Activated CD4-positive, alpha-beta memory T cell treated with anti-CD3 and anti-CD28 coated beads, Interleukin-2, amount 10 ng/mL, durations not matched to agents 7 days and 5 days (primary cell): ENCODE measurements at regions not wholly inside any gene's neighbourhood (a gene's known extent, or its start where the extent isn't known, plus 50 kb on each side); places are given as distances from the start of the nearest gene placed in this dataset.
"Not testable (repeated sequence)": the region's sequence is repeated elsewhere in the genome, so short reads cannot be mapped to it uniquely, and the experiment has no call there.

ENCODE experiments used
- CTCF ChIA-PET: fragments of 350-600 bp; sonication (Branson Sonifier 250); formaldehyde crosslinking; loops from one replicate; lab custom pipeline; 2021; ENCODE audit warnings: antibody characterized with exemption, inconsistent platforms; lab: Charles Lee
- POLR2A ChIA-PET: fragments of 350-600 bp; sonication (Branson Sonifier 250); formaldehyde crosslinking; loops from one replicate; lab custom pipeline; 2021; ENCODE audit warnings: antibody characterized with exemption; lab: Charles Lee
- DNase-seq: peaks from one replicate; pipeline ENCODE4 v3.0.0-alpha.2; 2020
- H3K27ac Mint-ChIP-seq: one replicate; pipeline ENCODE4 v1.8.0; 2021; ENCODE audit warnings: mild to moderate bottlenecking, mixed read lengths
- H3K27me3 Mint-ChIP-seq: one replicate; pipeline ENCODE4 v1.8.0; 2021; ENCODE audit warnings: mixed read lengths
- H3K36me3 Mint-ChIP-seq: one replicate; pipeline ENCODE4 v1.8.0; 2021; ENCODE audit warnings: low read depth, mixed read lengths
- H3K4me1 Mint-ChIP-seq: one replicate; pipeline ENCODE4 v1.8.0; 2021; ENCODE audit warnings: mixed read lengths
- H3K4me3 Mint-ChIP-seq: one replicate; pipeline ENCODE4 v1.8.0; 2021; ENCODE audit warnings: mild to moderate bottlenecking, mixed read lengths
- H3K9me3 Mint-ChIP-seq: one replicate; pipeline ENCODE4 v1.8.0; 2021; ENCODE audit warnings: mixed read lengths

DNA sequence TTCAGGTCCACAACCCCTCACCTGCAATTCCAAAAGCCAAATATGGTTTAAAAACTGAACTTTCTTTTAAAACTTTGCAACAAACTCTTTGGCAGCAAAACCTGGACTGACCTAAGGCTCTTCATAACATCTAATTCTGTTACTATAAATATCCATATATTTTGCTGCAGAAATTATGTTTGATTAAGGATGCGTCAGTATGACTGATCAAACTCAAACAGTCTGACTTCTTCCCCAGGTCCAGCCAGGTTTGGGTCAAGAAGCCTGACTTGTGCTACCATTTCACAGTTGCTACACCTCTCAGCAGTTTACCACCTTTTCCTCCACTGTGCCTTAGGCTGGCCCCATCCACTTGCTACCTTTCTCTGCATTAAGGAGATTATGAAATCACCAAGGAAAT lies 127.0 kb upstream of the DUSP22 start:
- Mint-ChIP-seq H3K4me3 (no peak overlapping the region), H3K9me3 (no peaks in the 10 kb centered on the region), H3K36me3 (no peaks in the 10 kb centered on the region), H3K27me3 (peaks cover 38% of the 10 kb centered on the region), H3K4me1 (no peaks in the 10 kb centered on the region), H3K27ac (no peak overlapping the region)
- CTCF ChIA-PET, result interaction anchor here (1.1 to 1.4 kb wide), 3 partner anchors 10 to 17 kb away, joined by 3 to 6 read pairs (median 3); no protein-coding TSS in a partner anchor
- POLR2A ChIA-PET, result interaction anchor here (1.4 kb wide), 1 partner anchor 23 kb away, joined by 3 read pairs; no protein-coding TSS in a partner anchor
- DNase-seq, result no peak

DNA sequence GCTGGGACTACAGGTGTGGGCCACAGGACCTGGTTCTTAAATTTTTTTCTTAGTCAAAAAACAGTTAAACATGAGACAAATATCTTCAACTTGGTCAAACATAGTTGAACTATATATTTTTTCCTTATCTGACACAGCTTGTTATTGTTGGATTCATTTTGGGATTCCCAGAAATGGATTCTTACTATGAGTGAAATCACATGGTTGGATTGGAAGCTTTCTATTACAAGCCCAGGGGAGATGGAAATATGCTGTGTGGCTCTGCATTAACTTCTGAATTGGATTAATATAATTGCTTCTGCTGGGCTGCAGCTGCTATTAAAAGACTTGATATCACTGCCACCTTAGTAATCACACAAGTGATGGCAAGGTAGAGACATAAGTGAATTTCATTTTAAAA lies 126.4 kb upstream of the DUSP22 start:
- POLR2A ChIA-PET, result interaction anchor here (1.4 kb wide), 1 partner anchor 23 kb away, joined by 3 read pairs; no protein-coding TSS in a partner anchor

DNA sequence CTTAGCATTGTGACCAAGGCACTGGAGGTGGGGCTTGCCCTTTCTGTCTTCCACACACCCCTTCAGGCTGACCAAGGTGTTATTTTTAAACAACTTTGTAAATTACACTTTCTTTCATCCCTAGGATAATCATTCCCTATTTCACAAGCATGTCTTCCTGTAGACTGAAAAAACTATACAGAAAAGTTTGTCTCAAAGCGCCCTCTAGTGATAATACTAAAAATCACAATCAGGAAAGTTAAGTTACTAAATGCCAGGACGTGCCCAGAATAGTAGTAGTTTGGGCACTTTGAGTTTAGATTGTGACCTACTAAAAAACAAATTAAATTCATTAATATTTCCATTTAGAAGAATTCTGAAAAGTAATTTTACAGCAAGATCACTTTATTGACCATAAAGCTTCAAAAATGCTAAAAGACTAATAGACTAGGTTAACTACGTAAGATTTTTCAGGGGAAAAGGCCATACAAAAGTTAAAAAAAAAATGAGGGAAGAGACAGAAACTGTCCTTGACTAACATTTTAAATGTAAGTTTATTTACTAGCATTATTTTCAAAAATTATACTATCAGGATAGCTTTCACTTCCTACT lies 123.3 kb upstream of the DUSP22 start:
- CTCF ChIA-PET, result interaction anchor here (0.7 to 1.8 kb wide), 5 partner anchors 11 to 53 kb away, joined by 3 to 5 read pairs (median 3); no protein-coding TSS in a partner anchor
- Mint-ChIP-seq H3K36me3 (peaks cover 7% of the 10 kb centered on the region), H3K9me3 (peaks cover 7% of the 10 kb centered on the region), H3K27me3 (peaks cover 36% of the 10 kb centered on the region), H3K27ac (no peak overlapping the region), H3K4me3 (no peak overlapping the region), H3K4me1 (no peaks in the 10 kb centered on the region)
- POLR2A ChIA-PET, result interaction anchor here (0.6 kb wide), 1 partner anchor 224 kb away, joined by 5 read pairs; no protein-coding TSS in a partner anchor
- no peak for DNase-seq

More for the DNA sequence above, 126.4 kb upstream of the DUSP22 start:
- no peak for DNase-seq
- Mint-ChIP-seq H3K4me1 (no peaks in the 10 kb centered on the region), H3K4me3 (no peak overlapping the region), H3K36me3 (no peaks in the 10 kb centered on the region), H3K9me3 (no peaks in the 10 kb centered on the region), H3K27me3 (peaks cover 38% of the 10 kb centered on the region), H3K27ac (no peak overlapping the region)
- CTCF ChIA-PET, result interaction anchor here (1.1 to 1.4 kb wide), 2 partner anchors 11 to 18 kb away, joined by 3 to 6 read pairs; no protein-coding TSS in a partner anchor

DNA sequence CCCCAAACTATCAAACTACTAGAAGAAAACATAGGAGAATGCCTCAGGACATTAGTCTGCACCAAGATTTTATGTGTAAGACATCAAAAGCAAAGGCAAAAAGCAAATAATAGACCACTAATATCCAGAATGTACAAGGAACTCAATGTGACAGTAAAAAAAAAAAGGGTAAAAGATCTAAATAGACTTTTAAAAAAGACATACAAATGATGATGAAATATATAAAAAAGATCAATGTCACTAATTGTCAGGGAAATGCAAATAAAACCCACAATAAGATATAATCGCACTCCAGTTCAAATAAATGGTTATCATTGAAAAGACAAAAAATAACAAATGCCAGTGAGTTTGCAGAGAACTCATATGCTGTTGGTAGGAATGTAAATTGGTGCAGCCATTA lies 118.3 kb upstream of the DUSP22 start:
- H3K27me3 Mint-ChIP-seq, result peaks cover 50% of the 10 kb centered on the region
- H3K9me3 Mint-ChIP-seq, result peaks cover 13% of the 10 kb centered on the region
- CTCF ChIA-PET, result no interaction called here
- no peaks in the 10 kb centered on the region for H3K4me1 Mint-ChIP-seq
- no peak for DNase-seq
- H3K27ac Mint-ChIP-seq, result no peak overlapping the region
- POLR2A ChIA-PET, result no interaction called here
- peaks cover 8% of the 10 kb centered on the region for H3K36me3 Mint-ChIP-seq
- H3K4me3 Mint-ChIP-seq, result no peak overlapping the region

DNA sequence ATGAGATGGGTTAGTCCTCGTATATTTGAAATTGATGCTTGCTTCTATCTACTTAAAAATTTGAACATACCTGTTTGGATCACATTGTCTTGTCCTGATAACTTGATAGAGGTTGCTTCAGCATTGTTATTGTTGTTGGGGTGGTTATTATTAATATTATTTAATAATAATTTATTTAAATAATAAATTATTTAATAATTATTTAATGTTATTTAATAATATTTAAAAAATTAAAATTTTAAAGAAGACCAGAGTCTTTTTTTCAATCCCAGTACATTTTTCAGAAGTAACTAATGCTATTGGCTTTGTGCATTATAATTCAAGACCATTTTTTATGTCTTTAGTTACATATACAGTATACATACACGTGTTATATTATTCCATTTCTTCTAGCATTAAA lies 116.6 kb upstream of the DUSP22 start:
- CTCF ChIA-PET, result no interaction called here

DNA sequence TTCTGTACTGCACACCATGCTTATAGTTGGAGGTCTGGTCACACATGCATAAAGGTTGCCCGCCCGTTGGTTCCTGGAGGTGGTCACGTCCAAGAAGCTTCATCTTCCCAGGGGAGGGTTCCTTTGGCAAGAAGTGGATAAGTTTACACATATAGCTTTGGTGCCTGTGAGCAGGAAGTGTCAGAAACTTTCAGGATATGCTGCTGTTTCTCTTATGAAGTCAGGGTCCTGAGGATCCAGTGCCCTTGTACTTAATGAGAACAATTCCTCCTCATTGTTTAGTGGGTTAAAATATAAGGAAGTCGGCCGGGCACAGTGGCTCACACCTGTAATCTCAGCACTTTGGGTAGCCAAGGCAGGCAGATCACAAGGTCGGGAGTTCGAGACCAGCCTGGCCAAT lies 115.5 kb upstream of the DUSP22 start:
- Mint-ChIP-seq H3K4me1 (peaks cover 16% of the 10 kb centered on the region), H3K4me3 (no peak overlapping the region), H3K27me3 (peaks cover 38% of the 10 kb centered on the region), H3K36me3 (peaks cover 6% of the 10 kb centered on the region), H3K27ac (no peak overlapping the region), H3K9me3 (peaks cover 11% of the 10 kb centered on the region)
- POLR2A ChIA-PET, result no interaction called here
- CTCF ChIA-PET, result no interaction called here
- DNase-seq, result no peak

More for the DNA sequence above, 116.6 kb upstream of the DUSP22 start:
- peaks cover 8% of the 10 kb centered on the region for H3K36me3 Mint-ChIP-seq
- H3K27ac Mint-ChIP-seq, result no peak overlapping the region
- peaks cover 13% of the 10 kb centered on the region for H3K9me3 Mint-ChIP-seq
- DNase-seq, result no peak
- no peak overlapping the region for H3K4me3 Mint-ChIP-seq
- H3K27me3 Mint-ChIP-seq, result peaks cover 46% of the 10 kb centered on the region
- POLR2A ChIA-PET, result no interaction called here
- H3K4me1 Mint-ChIP-seq, result peaks cover 6% of the 10 kb centered on the region

DNA sequence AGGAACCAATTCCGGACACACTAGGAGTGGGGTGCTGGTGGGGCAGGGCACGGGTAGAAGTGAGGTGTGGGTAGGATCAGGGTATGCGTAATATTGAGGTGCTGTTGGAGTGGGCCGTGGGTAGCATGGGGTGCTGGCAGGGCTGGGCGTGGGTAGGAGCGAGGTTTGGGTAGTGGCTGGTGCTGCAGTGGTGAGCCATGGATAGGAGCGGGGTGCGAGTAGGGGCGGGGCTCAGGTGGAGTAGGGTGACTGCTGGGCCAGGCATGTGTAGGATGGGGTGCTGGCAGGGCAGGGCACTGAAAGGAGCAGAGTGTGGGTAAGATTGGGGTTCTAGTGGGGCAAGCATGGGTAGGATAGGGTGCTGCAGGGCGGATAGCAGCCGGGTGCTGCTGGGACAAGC lies 114.2 kb upstream of the DUSP22 start:
- Mint-ChIP-seq H3K9me3 (peaks cover 8% of the 10 kb centered on the region), H3K36me3 (peaks cover 4% of the 10 kb centered on the region), H3K4me3 (no peak overlapping the region), H3K27me3 (peaks cover 30% of the 10 kb centered on the region), H3K27ac (no peak overlapping the region), H3K4me1 (peaks cover 16% of the 10 kb centered on the region)
- ChIA-PET POLR2A (no interaction called here), CTCF (interaction anchor here (1.1 kb wide), 1 partner anchor 19 kb away, joined by 3 read pairs; no protein-coding TSS in a partner anchor)
- no peak for DNase-seq

DNA sequence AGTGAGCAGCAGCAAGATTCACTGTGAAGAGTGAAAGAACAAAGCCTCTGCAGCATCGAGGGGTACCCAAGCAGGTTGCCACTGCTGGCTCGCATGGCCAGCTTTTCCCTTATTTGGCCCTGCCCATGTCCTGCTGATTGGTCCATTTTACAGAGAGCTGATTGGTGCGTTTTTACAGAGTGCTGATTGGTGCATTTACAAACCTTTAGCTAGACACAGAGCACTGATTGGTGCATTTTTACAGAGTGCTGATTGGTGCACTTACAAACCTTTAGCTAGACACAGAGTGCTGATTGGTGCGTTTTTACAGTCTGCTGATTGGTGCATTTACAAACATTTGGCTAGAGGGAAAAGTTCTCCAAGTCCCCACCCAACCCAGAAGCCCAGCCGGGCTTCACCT lies 113.4 kb upstream of the DUSP22 start:
- H3K4me3 Mint-ChIP-seq, POLR2A ChIA-PET, H3K36me3 Mint-ChIP-seq, DNase-seq, H3K9me3 Mint-ChIP-seq, H3K27ac Mint-ChIP-seq, CTCF ChIA-PET: not testable (repeated sequence)
- Mint-ChIP-seq H3K4me1 (peaks cover 16% of the 10 kb centered on the region), H3K27me3 (peaks cover 22% of the 10 kb centered on the region)

DNA sequence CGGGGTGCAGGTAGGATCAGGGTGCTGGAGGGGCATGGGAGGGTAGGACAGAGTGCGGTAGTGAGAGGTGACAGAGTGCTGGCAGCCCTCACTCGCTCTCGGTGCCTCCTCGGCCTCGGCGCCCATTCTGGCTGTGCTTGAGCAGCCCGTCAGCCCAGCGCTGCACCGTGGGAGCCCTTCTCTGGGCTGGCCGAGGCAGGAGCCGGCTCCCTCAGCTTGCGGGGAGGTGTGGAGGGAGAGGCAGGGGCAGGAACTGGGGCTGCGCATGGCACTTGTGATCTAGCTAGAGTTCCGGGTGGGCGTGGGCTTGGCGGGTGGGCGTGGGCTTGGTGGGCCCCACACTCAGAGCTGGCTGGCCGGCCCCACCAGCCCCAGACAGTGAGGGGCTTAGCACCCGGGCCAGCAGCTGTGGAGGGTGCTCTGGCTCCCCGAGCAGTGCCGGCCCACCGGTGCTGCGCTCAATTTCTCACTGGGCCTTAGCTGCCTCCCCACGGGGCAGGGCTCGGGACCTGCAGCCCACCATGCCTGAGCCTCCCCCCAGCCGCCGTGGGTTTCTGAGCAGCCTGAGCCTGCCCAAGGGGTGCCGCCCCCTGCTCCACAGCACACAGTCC lies 112.8 kb upstream of the DUSP22 start:
- POLR2A ChIA-PET, result interaction anchor here (0.9 kb wide), 1 partner anchor 38 kb away, joined by 3 read pairs; no protein-coding TSS in a partner anchor
- no peak for DNase-seq
- peaks cover 21% of the 10 kb centered on the region for H3K27me3 Mint-ChIP-seq
- H3K36me3 Mint-ChIP-seq, result peaks cover 2% of the 10 kb centered on the region
- peaks cover 6% of the 10 kb centered on the region for H3K9me3 Mint-ChIP-seq
- no peak overlapping the region for H3K27ac Mint-ChIP-seq
- H3K4me1 Mint-ChIP-seq, result peaks cover 20% of the 10 kb centered on the region
- CTCF ChIA-PET, result interaction anchor here (1.7 kb wide), 1 partner anchor 10 kb away, joined by 5 read pairs; no protein-coding TSS in a partner anchor
- H3K4me3 Mint-ChIP-seq, result no peak overlapping the region

DNA sequence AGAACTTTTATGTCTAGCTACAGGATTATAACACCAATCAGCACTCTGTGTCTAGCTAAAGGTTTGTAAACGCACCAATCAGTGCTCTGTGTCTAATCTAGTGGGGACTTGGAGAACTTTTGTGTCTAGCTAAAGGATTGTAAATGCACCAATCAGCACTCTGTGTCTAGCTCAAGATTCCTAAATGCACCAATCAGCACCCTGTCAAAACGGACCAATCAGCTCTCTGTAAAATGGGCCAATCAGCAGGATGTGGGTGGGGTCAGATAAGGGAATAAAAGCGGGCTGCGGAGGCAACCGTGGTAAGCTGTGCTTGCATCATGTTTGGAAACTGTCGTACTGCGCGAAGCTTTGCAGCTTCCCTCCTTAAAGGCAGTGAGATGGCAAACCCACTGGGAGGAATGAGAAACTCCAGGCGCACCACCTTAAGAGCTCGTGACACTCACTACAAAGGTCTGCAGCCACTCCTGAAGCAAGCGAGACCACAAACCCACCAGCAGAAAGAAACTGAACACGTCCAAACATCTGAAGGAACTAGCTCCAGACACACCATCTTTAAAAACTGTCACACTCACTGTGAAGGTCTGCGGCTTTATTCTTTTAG lies 112.1 kb upstream of the DUSP22 start:
- ChIA-PET CTCF (interaction anchor here (1.1 to 1.7 kb wide), 4 partner anchors 8 to 13 kb away, joined by 3 to 6 read pairs (median 4); no protein-coding TSS in a partner anchor), POLR2A (interaction anchor here (0.7 to 0.9 kb wide), 3 partner anchors 37 to 211 kb away, joined by 3 read pairs; partner anchors contain the start of gene IRF4)
- H3K9me3 Mint-ChIP-seq, H3K4me3 Mint-ChIP-seq, DNase-seq, H3K36me3 Mint-ChIP-seq, H3K27ac Mint-ChIP-seq: not testable (repeated sequence)
- Mint-ChIP-seq H3K27me3 (peaks cover 15% of the 10 kb centered on the region), H3K4me1 (peaks cover 20% of the 10 kb centered on the region)

DNA sequence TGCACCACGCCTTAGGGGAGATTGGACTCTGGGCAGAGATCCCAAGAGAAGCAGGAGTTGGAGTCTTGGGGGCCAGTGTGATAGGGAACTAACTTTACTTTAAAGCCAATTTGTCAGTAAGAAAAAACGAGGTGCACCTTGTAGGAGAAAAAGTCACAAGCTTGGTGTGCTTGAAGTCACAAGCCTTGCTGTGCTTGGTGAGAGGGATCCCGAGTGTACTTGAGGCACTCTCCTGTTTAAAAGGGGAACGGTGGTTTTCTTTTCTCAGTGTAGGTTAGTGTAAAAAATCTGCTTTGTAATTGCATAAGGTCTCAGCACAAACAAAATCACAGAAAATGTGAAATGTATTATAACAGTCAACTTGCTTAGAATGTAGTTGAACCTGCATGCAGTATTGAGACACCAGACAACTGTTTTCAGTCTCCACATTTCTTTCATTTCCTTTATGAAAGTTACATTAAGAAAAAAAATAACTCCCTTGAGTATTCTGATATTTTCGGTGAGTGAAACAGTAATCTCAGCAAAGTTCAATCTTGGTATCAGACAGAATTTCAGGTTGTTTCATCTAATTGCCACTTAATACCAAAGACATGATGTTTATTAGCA lies 111.1 kb upstream of the DUSP22 start:
- ChIA-PET CTCF (interaction anchor here (1.1 to 1.7 kb wide), 4 partner anchors 7 to 14 kb away, joined by 3 to 6 read pairs (median 4); no protein-coding TSS in a partner anchor), POLR2A (interaction anchor here (0.7 kb wide), 1 partner anchor 44 kb away, joined by 3 read pairs; no protein-coding TSS in a partner anchor)
- Mint-ChIP-seq H3K9me3 (peaks cover 6% of the 10 kb centered on the region), H3K36me3 (peaks cover 2% of the 10 kb centered on the region), H3K27me3 (peaks cover 11% of the 10 kb centered on the region), H3K4me3 (no peak overlapping the region), H3K4me1 (peaks cover 20% of the 10 kb centered on the region), H3K27ac (no peak overlapping the region)
- DNase-seq, result no peak

DNA sequence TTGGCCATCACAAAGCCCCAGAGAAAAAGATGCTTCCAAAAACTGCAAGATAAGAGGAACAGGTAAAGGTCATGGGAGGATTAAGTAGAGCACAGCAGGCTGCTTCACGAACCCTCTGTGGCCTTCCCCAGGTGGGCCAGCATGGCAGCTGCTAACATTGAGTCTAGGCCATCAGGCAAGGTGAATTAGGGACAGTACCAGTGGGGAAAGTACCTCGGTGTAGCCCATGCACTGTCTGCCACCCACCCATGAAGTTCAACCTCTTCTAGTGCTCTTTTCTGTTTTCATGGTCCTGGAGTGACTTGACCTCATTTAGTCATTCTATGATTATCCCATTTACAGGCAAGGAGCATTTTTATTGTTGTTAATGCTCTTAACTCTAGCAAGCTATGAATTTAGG lies 108.6 kb upstream of the DUSP22 start:
- Mint-ChIP-seq H3K27ac (no peak overlapping the region), H3K9me3 (peaks cover under 1% of the 10 kb centered on the region), H3K36me3 (peaks cover under 1% of the 10 kb centered on the region), H3K27me3 (peaks cover under 1% of the 10 kb centered on the region), H3K4me1 (peaks cover 23% of the 10 kb centered on the region), H3K4me3 (no peak overlapping the region)
- no peak for DNase-seq
- ChIA-PET POLR2A (interaction anchor here (0.7 to 1.3 kb wide), 2 partner anchors 207 to 360 kb away, joined by 3 to 6 read pairs; partner anchors contain the start of gene IRF4), CTCF (no interaction called here)
